ENCODE measurements at regions not wholly inside any gene's neighbourhood (a gene's known extent, or its start where the extent isn't known, plus 50 kb on each side); places are given as distances from the start of the nearest gene placed in this dataset.

DNA sequence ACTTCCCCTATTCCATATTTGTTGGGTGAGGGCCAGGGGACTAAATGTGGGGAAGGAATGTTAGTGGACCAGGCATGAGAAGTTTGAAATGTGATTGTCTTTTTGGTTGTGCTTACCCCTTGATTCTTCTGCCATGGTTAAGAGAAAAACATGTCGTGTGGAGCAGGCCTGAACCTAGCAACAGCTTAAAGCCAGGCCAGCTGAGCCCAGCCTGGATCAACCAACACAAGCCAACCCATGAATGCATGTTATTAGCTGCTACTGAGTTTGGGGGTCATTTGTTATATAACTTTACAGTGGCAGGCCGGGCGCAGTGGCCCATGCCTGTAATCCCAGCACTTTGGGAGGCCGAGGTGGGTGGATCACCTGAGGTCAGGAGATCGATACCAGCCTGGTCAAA is 52.4 kb upstream of the TRIO start:
- no peak for DNase-seq

DNA sequence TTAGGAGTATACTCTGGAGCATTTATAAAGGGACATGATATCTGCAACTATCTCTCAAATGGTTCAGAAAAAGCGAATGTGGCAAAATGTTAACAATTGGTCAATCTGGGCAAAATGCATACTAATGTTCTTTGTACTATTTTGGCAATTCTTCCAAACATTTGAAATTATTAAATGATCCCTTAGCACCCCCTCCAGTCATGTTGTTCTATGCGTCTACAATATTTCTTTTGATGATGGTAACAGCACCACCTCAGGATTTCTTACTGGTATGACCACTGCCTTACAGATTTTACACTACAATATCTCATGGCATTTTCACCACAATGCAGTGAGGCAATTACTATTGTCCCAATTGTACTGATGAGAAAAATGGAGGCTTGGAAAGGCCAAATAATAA is 52.9 kb upstream of the TRIO start:
- DNase-seq, result no peak

GRCh38 chr5:14089198-14089597 is 53.9 kb upstream of the TRIO start:
- DNase-seq, result no peak

DNA sequence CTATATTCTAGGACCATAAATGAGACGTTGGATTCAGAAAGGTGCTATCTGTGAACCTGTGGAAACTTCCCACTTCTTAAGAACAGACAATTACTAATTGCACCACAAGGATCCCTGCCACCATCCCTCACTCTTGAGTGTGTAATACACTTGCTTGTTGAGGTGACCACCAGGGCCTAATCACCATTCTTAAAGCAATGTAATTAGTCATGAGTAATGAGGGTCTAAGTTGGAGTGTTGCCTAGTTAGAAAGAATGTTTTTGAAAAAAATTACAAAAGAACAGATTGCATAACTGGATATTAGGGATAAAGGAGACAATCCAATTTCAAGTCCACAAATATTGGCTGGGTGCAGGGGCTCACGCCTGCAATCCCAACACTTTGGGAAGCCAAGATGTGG is 56.9 kb upstream of the TRIO start:
- DNase-seq, result no peak

DNA sequence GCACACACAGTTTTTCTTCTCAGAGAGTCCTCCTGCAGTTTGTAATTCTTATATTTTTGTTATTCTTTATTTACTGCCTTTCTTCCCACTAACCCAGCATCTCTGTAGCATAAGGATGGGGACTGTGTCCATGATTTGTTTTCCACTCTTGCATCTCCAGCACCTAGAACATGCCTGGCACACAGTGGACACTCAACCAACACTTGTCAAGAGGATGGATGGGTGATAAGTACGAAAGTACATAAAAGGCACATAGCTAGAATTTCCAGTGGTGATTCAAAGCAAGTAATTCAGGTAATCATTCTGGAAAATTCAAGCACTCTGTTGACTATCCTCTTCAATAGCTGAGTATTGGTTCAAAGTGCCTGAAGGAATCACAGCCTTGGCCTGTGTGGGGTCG is 60.2 kb upstream of the TRIO start:
- no peak for DNase-seq

DNA sequence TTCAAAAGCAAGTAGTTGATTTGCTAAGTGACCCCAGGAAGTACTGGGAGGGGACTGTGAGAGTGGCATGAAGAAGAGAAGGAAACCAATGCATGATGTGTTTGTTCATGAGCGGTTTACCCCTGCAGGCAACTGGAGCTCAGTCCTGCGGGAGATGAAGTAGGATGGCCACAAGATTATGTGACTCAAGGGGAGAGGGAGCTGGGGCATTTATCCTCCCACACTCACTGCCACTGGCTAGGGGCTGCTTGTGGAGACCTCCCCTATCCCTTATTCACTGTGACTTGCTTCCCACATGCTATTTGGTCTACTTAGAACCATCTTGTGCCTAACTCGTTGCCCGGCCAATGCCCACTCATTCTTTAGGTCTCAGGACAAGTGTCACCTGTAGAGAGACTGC is 60.6 kb upstream of the TRIO start:
- DNase-seq, result no peak

GRCh38 chr5:14081791-14082190 is 61.4 kb upstream of the TRIO start:
- no peak for DNase-seq

DNA sequence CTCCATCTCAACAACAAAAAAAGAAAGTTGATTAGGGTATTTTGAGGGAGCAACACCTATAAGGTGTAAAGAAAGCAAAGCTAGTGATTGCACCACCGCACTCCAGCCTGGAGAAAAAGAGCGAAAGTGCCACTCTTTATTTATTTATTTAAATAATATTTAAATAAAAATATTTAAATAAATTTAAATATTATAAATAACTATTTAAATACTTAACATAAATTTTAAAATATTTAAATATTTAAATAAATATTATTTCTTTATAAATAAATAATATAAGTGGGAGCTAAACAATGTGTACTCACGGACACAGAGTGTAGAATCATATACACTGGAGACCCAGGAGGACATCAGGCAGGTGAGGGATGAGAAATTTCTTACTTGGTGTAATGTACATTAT is 64.4 kb upstream of the TRIO start:
- DNase-seq, result no peak

DNA sequence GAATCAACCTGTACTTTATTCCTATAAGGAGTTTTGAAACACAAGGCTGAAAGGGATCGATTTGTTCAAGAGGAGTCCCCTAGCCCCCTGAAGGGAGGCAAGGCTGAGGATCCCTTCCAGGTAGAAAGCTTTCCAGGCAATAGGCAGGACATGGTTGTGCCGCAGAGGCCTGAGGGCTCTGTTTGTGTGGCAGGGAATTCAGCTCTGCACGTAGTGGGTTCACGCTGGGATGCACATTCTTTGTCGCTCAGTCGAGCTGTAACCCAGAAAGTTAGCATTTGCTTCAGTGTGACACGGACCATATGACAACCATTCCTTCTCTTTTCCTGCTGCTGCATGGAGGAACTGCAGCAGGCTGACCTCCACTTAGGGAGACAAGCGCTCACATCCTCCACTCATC is 65.6 kb upstream of the TRIO start:
- DNase-seq, result no peak

DNA sequence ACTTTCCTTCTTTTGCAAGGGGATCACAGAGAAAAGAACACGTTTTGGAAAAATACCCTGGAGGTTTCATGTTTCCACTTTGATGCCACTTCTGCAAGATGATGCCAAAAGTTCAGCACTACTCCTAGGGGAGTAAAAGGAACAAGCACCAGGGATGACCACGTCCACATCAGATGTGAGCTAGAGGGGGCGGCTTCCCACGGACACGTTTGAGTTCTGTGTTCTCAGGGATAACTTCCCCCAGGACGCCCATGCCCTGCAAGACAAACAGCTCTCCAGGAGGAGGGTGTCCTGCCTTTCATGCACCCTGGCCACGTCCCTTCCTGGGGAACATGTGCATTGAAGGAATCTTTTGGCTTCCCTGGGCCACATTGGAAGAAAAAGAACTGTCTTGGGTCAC is 66.6 kb upstream of the TRIO start:
- no peak for DNase-seq

DNA sequence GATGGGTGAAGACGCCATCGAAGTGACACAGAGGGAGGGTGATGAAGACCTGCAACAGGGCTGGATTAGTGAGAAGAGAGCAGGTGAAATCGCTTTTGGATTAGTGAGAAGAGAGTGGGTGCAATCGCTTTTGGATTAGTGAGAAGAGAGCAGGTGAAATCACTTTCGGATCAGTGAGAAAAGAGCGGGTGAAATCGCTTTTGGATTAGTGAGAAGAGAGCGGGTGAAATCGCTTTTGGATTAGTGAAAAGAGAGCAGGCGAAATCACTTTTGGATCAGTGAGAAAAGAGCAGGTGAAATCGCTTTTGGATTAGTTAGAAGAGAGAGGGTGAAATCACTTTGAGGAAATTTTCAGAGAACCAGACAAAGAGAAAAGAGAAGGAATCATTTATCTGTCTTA is 67.2 kb upstream of the TRIO start:
- no peak for DNase-seq

DNA sequence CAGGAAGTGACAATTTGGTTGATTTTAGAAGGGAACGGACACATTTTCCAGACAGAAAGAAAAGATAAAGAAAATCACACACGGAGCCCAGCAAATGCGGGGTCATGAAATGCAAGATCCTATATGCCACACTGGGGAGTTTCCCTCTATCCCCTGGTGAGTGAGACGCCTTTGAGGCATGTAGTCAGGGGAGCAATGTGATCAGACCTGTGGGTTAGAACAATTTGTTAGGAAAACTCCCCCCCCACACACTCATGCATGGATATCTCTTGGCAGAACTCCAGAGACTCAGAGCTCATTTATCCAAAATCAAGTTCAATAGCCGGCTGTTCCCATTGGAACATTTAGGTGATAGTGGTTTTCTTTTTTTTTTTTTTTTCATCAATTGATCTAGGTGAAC is 71.7 kb upstream of the TRIO start:
- no peak for DNase-seq

- no peak for DNase-seq
These were observed 74.1 kb upstream of the TRIO start for GRCh38 chr5:14069021-14069420.

DNA sequence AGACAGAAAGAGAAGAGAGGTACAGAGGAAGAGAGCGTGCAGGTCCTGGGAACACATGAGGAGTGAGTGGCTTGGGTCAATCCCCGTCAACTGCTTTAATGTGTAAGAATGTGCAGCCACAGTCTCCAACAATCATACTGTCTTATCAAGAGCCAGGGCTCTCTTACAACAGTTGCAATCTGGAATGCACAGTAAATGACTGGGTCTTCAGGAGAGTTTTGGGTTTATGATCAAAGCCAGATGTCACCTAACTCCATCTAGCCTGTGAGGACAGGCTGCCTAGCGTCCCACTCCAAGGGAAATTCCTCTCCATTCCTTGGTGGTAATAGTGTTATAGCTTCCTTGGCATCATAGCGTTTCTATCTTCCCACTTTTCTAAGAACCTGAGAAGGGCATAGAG is 75.0 kb upstream of the TRIO start:
- DNase-seq, result no peak

DNA sequence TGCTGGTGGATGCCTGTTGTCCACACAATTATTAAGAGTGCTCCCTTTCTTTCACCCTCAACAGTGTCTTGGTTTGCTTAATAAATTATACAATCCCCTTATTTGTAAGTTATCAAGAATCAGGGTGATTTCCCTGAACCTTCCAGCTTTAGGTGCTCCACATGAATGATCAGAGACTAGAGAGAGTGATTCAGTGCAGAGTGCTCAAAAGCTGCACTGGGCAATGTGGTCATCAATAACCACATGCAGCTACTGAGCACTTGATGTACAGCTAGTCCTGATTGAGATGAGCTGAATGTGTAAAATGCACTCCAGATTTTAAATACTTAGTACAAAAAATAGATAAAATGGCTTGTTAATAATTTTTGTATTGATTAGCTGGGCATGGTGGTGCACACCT is 76.8 kb upstream of the TRIO start:
- DNase-seq, result no peak

- DNase-seq, result no peak
These were observed 78.3 kb upstream of the TRIO start for GRCh38 chr5:14064841-14065240.

DNA sequence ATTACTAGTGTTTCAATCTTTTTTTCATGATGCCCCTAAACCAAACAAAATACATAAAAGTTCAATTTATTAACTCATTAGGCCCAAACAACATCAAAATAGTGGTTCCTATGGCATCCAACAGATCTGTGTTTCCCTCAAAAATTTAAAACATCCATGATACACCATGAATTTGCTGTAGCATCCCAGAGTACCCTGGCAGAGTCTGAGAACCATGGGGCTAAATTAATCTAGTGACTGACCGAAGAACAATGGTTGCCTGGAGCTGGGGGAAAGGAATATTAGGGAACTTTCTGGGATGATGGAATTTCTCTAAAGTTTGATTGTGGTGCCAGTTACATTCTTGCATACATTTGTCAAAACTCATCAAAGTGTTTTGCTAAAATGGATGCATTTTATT is 79.5 kb upstream of the TRIO start:
- DNase-seq, result no peak

DNA sequence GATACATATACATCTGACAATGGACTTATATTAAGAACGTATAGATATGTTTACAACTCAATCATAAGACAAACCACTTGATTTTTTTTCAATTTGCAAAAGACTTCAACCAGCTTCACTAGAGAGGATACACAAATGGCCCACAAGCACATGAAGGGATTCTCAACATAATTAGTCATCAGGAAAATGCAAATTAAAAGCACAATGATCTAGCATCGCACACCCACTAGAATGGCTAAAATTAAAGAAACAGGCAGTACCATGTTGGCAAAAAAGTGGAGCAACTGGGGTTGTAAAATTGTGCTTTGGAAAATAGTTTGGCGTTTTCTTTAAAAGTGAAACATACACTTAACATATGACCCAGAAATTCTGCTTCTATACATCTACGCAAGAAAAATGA is 80.0 kb upstream of the TRIO start:
- no peak for DNase-seq

- no peak for DNase-seq
These were observed 81.0 kb upstream of the TRIO start for GRCh38 chr5:14062178-14062577.

DNA sequence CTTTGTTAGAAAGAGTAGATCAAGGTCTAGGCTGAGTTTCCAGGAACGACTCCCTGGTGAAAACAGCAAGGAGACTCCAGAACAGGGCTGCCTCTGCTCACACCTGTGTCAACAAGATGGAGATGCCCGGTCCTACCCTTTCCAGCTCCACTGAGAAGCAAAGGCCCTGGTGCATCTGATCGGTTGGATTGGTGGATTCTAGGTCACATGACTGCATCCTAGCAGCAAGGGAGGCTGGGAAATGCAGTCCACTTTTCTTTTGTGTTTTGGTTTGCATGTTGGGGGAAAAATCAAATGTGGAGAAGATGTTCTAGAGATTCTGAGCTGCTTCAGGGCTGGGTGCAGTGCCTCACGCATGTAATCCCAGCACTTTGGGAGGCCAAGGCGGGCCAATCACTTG is 82.0 kb upstream of the TRIO start:
- no peak for DNase-seq

DNA sequence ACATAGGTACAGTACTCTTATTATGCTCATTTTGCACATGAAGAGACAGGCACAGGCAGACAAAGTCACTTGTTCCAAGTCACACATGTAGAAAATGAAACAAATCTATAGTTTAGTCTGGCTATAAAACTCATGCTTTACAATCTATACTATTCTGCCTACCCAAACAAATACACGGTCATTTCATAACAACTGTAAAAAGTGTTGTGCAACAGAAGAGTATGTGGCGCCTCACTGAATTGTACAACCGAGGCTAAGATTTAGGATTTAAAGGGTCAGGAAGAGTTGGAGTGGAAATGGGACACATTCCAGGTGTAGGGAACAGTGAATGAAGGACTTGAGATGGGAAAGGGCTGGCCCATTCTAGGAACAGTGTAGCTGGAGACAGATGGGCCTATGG is 82.9 kb upstream of the TRIO start:
- no peak for DNase-seq

DNA sequence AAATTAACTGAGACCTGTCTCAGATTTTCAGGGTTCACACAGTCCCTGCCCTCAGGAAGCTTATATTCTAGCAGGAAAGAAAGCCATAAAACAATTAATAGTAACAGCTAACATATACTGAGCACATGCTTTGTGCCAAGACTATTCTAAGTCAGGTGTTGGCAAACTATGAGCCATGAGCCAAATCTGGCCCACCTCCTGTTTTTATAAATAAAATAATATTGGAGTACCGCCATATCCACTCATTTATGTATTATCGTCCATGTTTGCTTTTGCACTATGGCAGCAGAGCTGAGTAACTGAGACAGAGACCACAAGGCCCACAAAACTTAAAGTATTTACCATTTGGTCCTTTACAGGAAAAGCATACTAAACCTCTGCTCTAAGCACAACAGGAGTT is 83.3 kb upstream of the TRIO start:
- no peak for DNase-seq

DNA sequence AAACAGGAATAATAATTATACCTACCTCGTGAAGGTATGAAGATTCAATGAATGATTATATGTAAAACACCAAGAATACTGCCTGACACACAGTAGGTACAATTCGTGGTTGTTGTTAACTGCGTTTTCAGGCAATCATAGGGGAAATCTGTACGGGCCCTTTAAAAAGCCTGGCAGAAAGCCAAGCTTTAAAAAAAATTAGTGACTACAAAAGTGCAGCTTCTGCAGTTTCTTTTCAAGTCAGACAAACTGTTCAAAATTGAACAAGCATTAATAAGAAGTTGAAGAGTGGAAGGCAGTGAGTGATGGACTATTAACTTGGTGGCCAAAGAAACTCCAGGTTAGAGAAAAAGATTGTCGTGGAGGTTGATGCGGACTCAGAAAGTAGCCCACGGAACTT is 85.9 kb upstream of the TRIO start:
- no peak for DNase-seq

DNA sequence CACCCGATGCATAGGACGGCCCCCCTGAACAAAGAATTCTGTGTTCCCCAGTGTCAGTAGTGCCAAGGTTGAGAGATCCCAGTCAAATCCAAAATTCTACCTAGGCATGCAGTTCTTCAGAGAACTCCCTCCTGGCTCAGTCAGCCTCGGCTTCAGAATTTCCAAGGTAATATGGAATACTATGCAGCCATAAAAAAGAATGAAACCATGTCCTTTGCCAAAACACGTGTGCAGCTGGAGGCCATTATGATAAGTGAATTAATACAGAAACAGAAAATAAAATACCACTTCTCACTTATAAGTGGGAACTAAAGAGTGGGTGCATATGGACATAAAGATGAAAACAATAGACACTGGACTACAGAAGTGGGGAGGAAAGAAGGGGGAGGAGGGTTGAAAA is 87.1 kb upstream of the TRIO start:
- DNase-seq, result no peak

GRCh38 chr5:14054965-14055963 is 87.9 kb upstream of the TRIO start:
- DNase-seq, result no peak

All from stimulated activated CD4-positive, alpha-beta T cell treated with anti-CD3 and anti-CD28 coated beads, Interleukin-12 subunit alpha, Interleukin-12 subunit beta, amount 100 ng/mL, for 4 hours (primary cell).